HG02884 (cell line): ENCODE measurements at regions not wholly inside any gene's neighbourhood (a gene's known extent, or its start where the extent isn't known, plus 50 kb on each side); places are given as distances from the start of the nearest gene placed in this dataset.

Source experiments
- ATAC-seq: cut with Tn5 transposase; IDR thresholded peaks from one replicate; pipeline ENCODE4 v1.9.1; 2021; ENCODE audit warnings: mild to moderate bottlenecking, moderate library complexity; ENCODE audit not compliant: unreplicated experiment

- no peak for ATAC-seq
Observed at GRCh38 chr9:21561502-21561901, 79.4 kb upstream of the IFNE start.

GRCh38 chr9:21564175-21564574 lies 82.1 kb upstream of the IFNE start:
- ATAC-seq: no peak

- no peak for ATAC-seq
Observed at GRCh38 chr9:21565155-21565554, 83.0 kb upstream of the IFNE start.

GRCh38 chr9:21567926-21568325 lies 85.8 kb upstream of the IFNE start:
- no peak for ATAC-seq

- ATAC-seq: no peak
Observed at GRCh38 chr9:21568484-21568883, 86.4 kb upstream of the IFNE start.

- ATAC-seq: no peak
Observed at GRCh38 chr9:21569721-21570120, 87.6 kb upstream of the IFNE start.

GRCh38 chr9:21570643-21571275 lies 88.6 kb upstream of the IFNE start:
- no peak for ATAC-seq

- ATAC-seq: no peak
Observed at GRCh38 chr9:21574261-21574660, 92.1 kb upstream of the IFNE start.

GRCh38 chr9:21576331-21577189 lies 94.4 kb upstream of the IFNE start:
- peak; percentile 57 for ATAC-seq

- ATAC-seq: no peak
Observed at GRCh38 chr9:21579247-21579671, 97.1 kb upstream of the IFNE start.

GRCh38 chr9:21579743-21580142 lies 97.6 kb upstream of the IFNE start:
- no peak for ATAC-seq

GRCh38 chr9:21580636-21581378 lies 98.7 kb upstream of the IFNE start:
- ATAC-seq: no peak

GRCh38 chr9:21583628-21584377 lies 101.7 kb upstream of the IFNE start:
- no peak for ATAC-seq

GRCh38 chr9:21584890-21585289 lies 102.8 kb upstream of the IFNE start:
- no peak for ATAC-seq

GRCh38 chr9:21585756-21586752 lies 103.9 kb upstream of the IFNE start:
- ATAC-seq: no peak

GRCh38 chr9:21589344-21590056 lies 107.4 kb upstream of the IFNE start:
- no peak for ATAC-seq

GRCh38 chr9:21590058-21590996 lies 108.2 kb upstream of the IFNE start:
- no peak for ATAC-seq
